HFF-Myc (cell line): ENCODE measurements at regions not wholly inside any gene's neighbourhood (a gene's known extent, or its start where the extent isn't known, plus 50 kb on each side); places are given as distances from the start of the nearest gene placed in this dataset.
"Not testable (repeated sequence)": the region's sequence is repeated elsewhere in the genome, so short reads cannot be mapped to it uniquely, and the experiment has no call there.

ENCODE experiments used
- DNase-seq: peaks from one replicate; pipeline ENCODE4 v3.0.0-alpha.2; 2011; ENCODE audit warnings: low read depth; ENCODE audit errors: extremely low read depth
- H3K4me3 ChIP-seq: replicated peaks from 2 replicates; pipeline ENCODE4 v1.5.1; 2011; ENCODE audit warnings: low read depth, mild to moderate bottlenecking, control low read depth, low read length
- CTCF ChIP-seq: IDR thresholded peaks from 2 replicates; pipeline ENCODE4 v1.5.1; 2012; ENCODE audit warnings: mild to moderate bottlenecking, low read depth, low read length, control low read depth; ENCODE audit errors: missing control alignments

- no peak for DNase-seq
- no peak for TF ChIP-seq CTCF
- no peak overlapping the region for H3K4me3 ChIP-seq
These were observed 104.8 kb downstream of the GJA1 start for GRCh38 chr6:121540210-121540609.

- TF ChIP-seq CTCF, result no peak
- no peak for DNase-seq
- H3K4me3 ChIP-seq, result no peak overlapping the region
These were observed 109.2 kb downstream of the GJA1 start for GRCh38 chr6:121544691-121545090.

GRCh38 chr6:121548131-121548530, 112.7 kb downstream of the GJA1 start:
- no peak for DNase-seq
- TF ChIP-seq CTCF, result no peak
- no peak overlapping the region for H3K4me3 ChIP-seq

GRCh38 chr6:121549736-121550135, 114.3 kb downstream of the GJA1 start:
- TF ChIP-seq CTCF, result no peak
- H3K4me3 ChIP-seq, result no peak overlapping the region
- DNase-seq, result peak; percentile 5

- no peak for TF ChIP-seq CTCF
- DNase-seq, result no peak
- no peak overlapping the region for H3K4me3 ChIP-seq
These were observed 115.1 kb downstream of the GJA1 start for GRCh38 chr6:121550491-121551010.

- DNase-seq, result no peak
- TF ChIP-seq CTCF, result no peak
- no peak overlapping the region for H3K4me3 ChIP-seq
These were observed 119.8 kb downstream of the GJA1 start for GRCh38 chr6:121555201-121555600.

- DNase-seq, H3K4me3 ChIP-seq: not testable (repeated sequence)
These were observed 120.7 kb downstream of the GJA1 start for GRCh38 chr6:121556149-121556548.
